ENCODE measurements at regions not wholly inside any gene's neighbourhood (a gene's known extent, or its start where the extent isn't known, plus 50 kb on each side); places are given as distances from the start of the nearest gene placed in this dataset.

DNA sequence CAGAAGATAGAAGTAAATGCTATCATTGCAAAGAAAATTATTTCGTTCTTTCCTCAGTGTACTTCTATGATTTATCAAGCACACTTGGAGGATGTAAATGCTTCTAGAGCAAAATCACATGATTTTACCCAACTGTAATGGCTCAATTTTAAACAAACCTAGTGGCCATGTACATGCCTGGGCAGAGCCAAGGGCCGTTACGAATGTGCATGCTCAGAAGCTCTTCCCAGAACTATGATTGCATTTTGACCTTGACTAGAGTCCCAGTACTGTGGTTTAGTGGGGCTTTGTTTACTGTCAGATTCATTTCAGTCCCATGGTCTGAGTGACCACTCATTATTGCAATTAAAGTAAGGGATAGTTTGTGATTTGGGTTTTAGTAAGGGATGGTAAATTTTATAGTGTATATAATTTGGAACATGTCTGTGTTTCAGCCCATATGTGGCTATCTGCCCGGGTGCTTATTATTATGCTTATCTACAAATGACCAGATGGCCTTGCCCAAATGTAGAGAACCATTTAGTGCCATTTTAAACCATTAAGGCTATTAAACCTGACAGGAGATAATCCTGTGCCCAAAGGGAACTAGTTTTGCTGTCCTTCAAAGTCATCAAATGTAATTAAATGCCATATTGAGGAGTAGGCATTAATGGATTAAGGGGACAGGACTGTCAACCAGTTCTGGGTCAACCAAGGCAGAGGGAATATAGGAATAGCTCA lies 239.1 kb downstream of the ICOS start:
- TF ChIP-seq, protein P1, sequence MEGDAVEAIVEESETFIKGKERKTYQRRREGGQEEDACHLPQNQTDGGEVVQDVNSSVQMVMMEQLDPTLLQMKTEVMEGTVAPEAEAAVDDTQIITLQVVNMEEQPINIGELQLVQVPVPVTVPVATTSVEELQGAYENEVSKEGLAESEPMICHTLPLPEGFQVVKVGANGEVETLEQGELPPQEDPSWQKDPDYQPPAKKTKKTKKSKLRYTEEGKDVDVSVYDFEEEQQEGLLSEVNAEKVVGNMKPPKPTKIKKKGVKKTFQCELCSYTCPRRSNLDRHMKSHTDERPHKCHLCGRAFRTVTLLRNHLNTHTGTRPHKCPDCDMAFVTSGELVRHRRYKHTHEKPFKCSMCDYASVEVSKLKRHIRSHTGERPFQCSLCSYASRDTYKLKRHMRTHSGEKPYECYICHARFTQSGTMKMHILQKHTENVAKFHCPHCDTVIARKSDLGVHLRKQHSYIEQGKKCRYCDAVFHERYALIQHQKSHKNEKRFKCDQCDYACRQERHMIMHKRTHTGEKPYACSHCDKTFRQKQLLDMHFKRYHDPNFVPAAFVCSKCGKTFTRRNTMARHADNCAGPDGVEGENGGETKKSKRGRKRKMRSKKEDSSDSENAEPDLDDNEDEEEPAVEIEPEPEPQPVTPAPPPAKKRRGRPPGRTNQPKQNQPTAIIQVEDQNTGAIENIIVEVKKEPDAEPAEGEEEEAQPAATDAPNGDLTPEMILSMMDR (IDR thresholded peaks at IDR 0.05) = no peak
- DNase-seq (ENCODE audit: low spot score) (no peak), ATAC-seq (ENCODE audit: low FRiP score) (no peak)

DNA sequence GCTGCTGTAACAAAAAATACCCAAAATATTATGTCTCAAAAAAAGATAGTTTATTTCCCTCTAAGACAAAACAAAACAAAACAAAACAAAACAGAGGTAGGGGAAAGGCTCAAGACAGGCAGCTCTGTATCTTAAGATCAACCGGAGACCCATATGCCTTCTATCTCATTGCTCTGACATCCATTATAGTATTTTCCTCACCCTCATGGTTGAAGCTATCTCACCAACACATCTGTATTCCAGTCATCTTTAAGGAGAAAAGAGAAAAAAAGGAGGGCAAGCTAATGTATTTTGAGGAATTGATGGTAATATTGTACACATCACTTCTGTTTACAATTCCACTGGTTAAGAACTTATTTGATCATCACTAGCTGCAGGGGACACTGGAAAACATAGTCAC lies 239.7 kb downstream of the ICOS start:
- ATAC-seq (ENCODE audit: low FRiP score) (no peak), DNase-seq (ENCODE audit: low spot score) (no peak)
- TF ChIP-seq, protein P1 (IDR thresholded peaks at IDR 0.05) = no peak

DNA sequence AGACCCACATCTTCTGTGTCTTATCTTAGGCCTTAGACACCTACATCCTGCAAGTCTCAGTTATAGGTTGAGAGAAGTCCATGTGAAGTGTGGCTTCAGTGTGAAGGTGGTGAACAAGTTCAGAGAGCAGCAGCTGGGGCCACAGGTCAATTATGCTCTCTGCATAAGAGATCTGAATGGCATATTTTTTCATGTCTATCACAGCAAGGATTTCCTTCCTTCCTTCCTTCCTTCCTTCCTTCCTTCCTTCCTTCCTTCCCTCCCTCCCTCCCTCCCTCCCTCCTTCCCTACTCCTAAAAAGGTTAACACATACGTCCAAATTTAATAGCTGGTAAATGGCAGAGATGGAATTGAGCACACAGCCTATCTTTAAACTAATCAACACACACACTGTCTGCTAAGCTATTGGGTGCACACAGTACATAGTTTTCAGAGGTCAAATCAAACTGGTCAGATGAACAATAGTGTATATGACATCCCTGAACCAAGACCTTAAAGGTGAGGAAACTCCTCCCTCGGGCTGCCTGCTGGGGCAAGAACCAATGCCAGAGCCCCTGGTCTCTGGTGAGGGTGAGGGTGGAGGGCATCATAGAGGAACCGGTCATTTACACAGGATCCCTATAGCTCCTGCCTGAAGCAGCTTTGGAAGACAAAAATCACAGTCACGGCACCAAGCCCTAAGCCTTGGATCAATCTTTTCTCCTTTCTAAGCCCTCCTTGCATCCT lies 240.9 kb downstream of the ICOS start:
- DNase-seq (ENCODE audit: low spot score) (no peak), ATAC-seq (ENCODE audit: low FRiP score) (no peak)
- TF ChIP-seq, protein P1 (IDR thresholded peaks at IDR 0.05) = no peak

DNA sequence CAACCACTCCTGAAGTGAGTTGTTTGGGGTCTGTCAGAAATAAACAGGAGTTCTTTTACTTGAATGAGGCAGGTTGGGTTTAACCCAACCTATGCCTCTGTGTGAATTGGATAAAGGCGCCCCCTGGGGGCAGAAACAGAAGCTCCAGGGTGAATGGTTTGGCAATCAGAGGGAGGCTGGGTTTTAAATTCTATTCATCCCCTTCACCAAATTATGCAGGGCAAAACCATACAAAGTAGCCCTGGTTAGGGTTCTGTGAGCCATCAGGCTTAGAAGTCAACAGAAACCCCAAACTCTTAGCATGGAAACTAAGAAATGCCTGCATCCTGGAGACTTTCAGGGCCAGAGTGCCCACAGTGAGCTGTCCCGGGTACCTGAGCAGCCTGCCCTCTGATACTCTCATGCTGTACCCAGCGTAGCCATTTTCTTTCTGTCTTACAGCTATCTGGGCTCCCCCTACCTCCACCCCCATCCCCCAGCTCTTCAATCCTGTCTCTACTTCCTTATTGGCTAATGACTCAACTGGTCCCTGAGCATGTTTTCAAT lies 241.5 kb downstream of the ICOS start:
- TF ChIP-seq, protein P1 (IDR thresholded peaks at IDR 0.05) = no peak
- ATAC-seq (ENCODE audit: low FRiP score) (no peak), DNase-seq (ENCODE audit: low spot score) (peak; percentile 41)

DNA sequence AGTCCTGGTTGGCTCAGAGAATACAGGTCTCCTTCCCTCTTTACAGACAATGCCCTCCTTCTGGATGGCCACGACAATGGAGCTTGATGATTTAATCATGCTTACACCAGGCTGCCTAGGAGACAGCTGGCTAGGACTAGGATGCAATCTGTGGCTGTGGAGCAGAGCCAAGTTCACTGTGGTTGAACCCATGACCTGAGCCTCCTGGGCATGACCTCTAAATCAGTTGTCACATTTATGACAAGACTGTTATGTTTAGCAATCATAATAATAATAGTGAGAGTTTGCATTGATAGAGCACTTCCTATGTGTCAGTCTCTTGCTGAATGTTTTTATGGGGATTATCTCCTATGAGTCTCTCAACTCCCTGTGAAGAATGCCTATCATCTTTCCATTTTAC lies 244.1 kb downstream of the ICOS start:
- TF ChIP-seq, protein P1 (IDR thresholded peaks at IDR 0.05) = no peak
- no peak for ATAC-seq (ENCODE audit: low FRiP score)
- DNase-seq (ENCODE audit: low spot score) = no peak

DNA sequence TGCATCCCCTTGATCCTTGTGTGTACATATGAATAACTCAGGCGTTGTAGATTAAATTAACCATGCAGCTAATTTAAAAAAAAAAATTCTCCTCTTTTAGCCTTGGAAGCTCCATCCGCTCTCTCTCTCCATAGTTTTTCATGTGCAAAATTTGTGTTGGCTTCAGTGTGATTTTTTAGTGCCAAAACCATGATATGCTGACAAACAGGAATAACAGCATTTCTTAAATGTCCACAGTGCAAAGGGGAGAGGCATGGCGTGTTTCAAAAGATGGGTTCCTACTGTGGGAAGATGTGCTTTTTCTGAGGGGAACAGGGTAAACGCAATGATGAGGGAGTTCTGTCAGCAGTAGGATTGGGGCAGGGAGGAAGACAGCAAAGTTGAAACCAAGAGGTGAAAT lies 247.0 kb downstream of the ICOS start:
- TF ChIP-seq, protein P1 (IDR thresholded peaks at IDR 0.05) = no peak
- no peak for ATAC-seq (ENCODE audit: low FRiP score)
- no peak for DNase-seq (ENCODE audit: low spot score)
